ENCODE measurements at regions not wholly inside any gene's neighbourhood (a gene's known extent, or its start where the extent isn't known, plus 50 kb on each side); places are given as distances from the start of the nearest gene placed in this dataset.

- TF ChIP-seq CTCF (IDR thresholded peaks at IDR 0.05) (no peak), POLR2A (IDR thresholded peaks at IDR 0.05) (no peak)
Observed at GRCh38 chr5:72021651-72022357, 85.5 kb upstream of the MAP1B start.

Measured in testis (tissue), 2 donors.